Fibroblast of lung (primary cell): ENCODE measurements at regions not wholly inside any gene's neighbourhood (a gene's known extent, or its start where the extent isn't known, plus 50 kb on each side); places are given as distances from the start of the nearest gene placed in this dataset.

Source experiments
- EZH2 ChIP-seq: IDR thresholded peaks from 2 replicates; pipeline ENCODE4 v1.5.1; 2012; ENCODE audit warnings: low read length, control low read depth, mild to moderate bottlenecking; ENCODE audit errors: missing control alignments
- TF ChIP-seq, protein P1 (sequence below), 2 donors: IDR thresholded peaks in 1 of 2; conservative IDR thresholded peaks in 1 of 2; 1 replicate in 1 of 2; 2 replicates in 1 of 2; pipeline ENCODE4 v1.5.1; 2011 to 2012; ENCODE audit warnings: low read length in 2 of 2, control low read depth in 1 of 2, inconsistent platforms in 1 of 2, low read depth in 1 of 2, mild to moderate bottlenecking in 1 of 2

DNA sequence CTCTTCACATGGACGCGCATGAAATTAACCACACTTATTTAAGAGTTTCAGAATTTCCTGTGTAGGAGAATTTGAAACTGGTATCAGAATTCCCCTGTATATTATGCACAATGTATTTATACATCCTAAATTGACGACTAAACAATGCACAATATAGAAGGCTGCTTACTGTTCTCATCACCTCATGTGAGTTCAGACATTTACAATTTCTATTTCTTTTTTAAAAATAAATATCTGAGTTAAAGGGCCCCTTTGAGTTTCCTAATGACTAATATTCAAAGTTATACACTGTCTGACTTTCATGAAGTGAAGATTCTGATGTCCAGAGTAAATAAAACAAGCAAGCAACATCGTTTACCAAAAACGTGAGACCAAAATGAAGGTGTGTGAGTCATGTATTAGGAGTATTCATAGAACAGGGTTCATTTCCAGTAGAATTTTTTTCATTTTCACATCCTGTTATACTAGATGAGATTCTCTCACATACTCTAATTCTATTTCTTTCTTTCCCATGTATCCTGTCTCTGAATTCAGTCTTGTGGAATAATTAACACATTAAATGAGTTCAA lies 406.2 kb downstream of the NUP35 start:
- no peak for TF ChIP-seq EZH2
- TF ChIP-seq, protein P1, sequence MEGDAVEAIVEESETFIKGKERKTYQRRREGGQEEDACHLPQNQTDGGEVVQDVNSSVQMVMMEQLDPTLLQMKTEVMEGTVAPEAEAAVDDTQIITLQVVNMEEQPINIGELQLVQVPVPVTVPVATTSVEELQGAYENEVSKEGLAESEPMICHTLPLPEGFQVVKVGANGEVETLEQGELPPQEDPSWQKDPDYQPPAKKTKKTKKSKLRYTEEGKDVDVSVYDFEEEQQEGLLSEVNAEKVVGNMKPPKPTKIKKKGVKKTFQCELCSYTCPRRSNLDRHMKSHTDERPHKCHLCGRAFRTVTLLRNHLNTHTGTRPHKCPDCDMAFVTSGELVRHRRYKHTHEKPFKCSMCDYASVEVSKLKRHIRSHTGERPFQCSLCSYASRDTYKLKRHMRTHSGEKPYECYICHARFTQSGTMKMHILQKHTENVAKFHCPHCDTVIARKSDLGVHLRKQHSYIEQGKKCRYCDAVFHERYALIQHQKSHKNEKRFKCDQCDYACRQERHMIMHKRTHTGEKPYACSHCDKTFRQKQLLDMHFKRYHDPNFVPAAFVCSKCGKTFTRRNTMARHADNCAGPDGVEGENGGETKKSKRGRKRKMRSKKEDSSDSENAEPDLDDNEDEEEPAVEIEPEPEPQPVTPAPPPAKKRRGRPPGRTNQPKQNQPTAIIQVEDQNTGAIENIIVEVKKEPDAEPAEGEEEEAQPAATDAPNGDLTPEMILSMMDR (conservative IDR thresholded peaks at IDR 0.05 in 1 of 2, IDR thresholded peaks at IDR 0.05 in 1 of 2; ENCODE audit: low read depth in 1 of 2, low read length in 2 of 2) = no peak
